ENCODE measurements at regions not wholly inside any gene's neighbourhood (a gene's known extent, or its start where the extent isn't known, plus 50 kb on each side); places are given as distances from the start of the nearest gene placed in this dataset.
"Not testable (repeated sequence)": the region's sequence is repeated elsewhere in the genome, so short reads cannot be mapped to it uniquely, and the experiment has no call there.

GRCh38 chr3:144487011-144487410 is 515.4 kb downstream of the DIPK2A start:
- no peak for DNase-seq (ENCODE audit: low read depth)
- H3K4me3 ChIP-seq (ENCODE audit: low read depth, low read length): no peak overlapping the region
- TF ChIP-seq CTCF (IDR thresholded peaks at IDR 0.05; ENCODE audit: insufficient read depth, low read length): no peak

GRCh38 chr3:144488927-144489326 is 517.3 kb downstream of the DIPK2A start:
- DNase-seq (ENCODE audit: low read depth): no peak
- H3K4me3 ChIP-seq (ENCODE audit: low read depth, low read length): no peak overlapping the region
- no peak for TF ChIP-seq CTCF (IDR thresholded peaks at IDR 0.05; ENCODE audit: insufficient read depth, low read length)

GRCh38 chr3:144491333-144491732 is 519.7 kb downstream of the DIPK2A start:
- no peak overlapping the region for H3K4me3 ChIP-seq (ENCODE audit: low read depth, low read length)
- no peak for TF ChIP-seq CTCF (IDR thresholded peaks at IDR 0.05; ENCODE audit: insufficient read depth, low read length)
- DNase-seq (ENCODE audit: low read depth): no peak

GRCh38 chr3:144494651-144495050 is 523.0 kb downstream of the DIPK2A start:
- not testable (repeated sequence) for H3K4me3 ChIP-seq (ENCODE audit: low read depth, low read length); DNase-seq (ENCODE audit: low read depth)

- H3K4me3 ChIP-seq (ENCODE audit: low read depth, low read length): no peak overlapping the region
- no peak for DNase-seq (ENCODE audit: low read depth)
- no peak for TF ChIP-seq CTCF (IDR thresholded peaks at IDR 0.05; ENCODE audit: insufficient read depth, low read length)
These were observed 524.7 kb downstream of the DIPK2A start for GRCh38 chr3:144496141-144496835.

- DNase-seq (ENCODE audit: low read depth): no peak
- H3K4me3 ChIP-seq (ENCODE audit: low read depth, low read length): no peak overlapping the region
- no peak for TF ChIP-seq CTCF (IDR thresholded peaks at IDR 0.05; ENCODE audit: insufficient read depth, low read length)
These were observed 525.8 kb downstream of the DIPK2A start for GRCh38 chr3:144497452-144497851.

- H3K4me3 ChIP-seq (ENCODE audit: low read depth, low read length): no peak overlapping the region
- TF ChIP-seq CTCF (IDR thresholded peaks at IDR 0.05; ENCODE audit: insufficient read depth, low read length): no peak
- no peak for DNase-seq (ENCODE audit: low read depth)
These were observed 527.6 kb downstream of the DIPK2A start for GRCh38 chr3:144499001-144499930.

Data from fibroblast of the aortic adventitia (primary cell).